RWPE2 (cell line): ENCODE measurements at regions not wholly inside any gene's neighbourhood (a gene's known extent, or its start where the extent isn't known, plus 50 kb on each side); places are given as distances from the start of the nearest gene placed in this dataset.
A peak's percentile ranks its signal among the peaks of the same experiment; 100 is the strongest.

Experiments used
- ATAC-seq: fragments of 200-7000 bp; cut with Tn5 transposase; 3 replicates; pipeline ENCODE4 v1.9.1; 2021; ENCODE audit warnings: low read depth
- DNase-seq: peaks from one replicate; pipeline ENCODE4 v3.0.0-alpha.2; 2020; ENCODE audit warnings: low spot score
- H3K27ac ChIP-seq: fragments of 450-650 bp; 2 replicates; pipeline ENCODE4 v1.5.1; 2017; ENCODE audit warnings: mild to moderate bottlenecking; ENCODE audit not compliant: poor library complexity, severe bottlenecking
- H3K27me3 ChIP-seq: fragments of 250-450 bp; sonication (Bioruptor Pico); 2 replicates; pipeline ENCODE4 v1.5.1; 2021; ENCODE audit warnings: mild to moderate bottlenecking, moderate library complexity; ENCODE audit not compliant: insufficient read depth, poor library complexity, severe bottlenecking
- H3K36me3 ChIP-seq: fragments of 250-450 bp; sonication (Bioruptor Pico); 2 replicates; pipeline ENCODE4 v1.5.1; 2020; ENCODE audit warnings: low read depth, mild to moderate bottlenecking, moderate library complexity
- H3K4me1 ChIP-seq: fragments of 250-450 bp; sonication (Bioruptor Pico); 2 replicates; pipeline ENCODE4 v1.5.1; 2021; ENCODE audit warnings: mild to moderate bottlenecking, moderate library complexity; ENCODE audit not compliant: insufficient read depth, poor library complexity, severe bottlenecking
- H3K4me3 ChIP-seq: fragments of 250-450 bp; sonication (Bioruptor Pico); 2 replicates; pipeline ENCODE4 v1.5.1; 2021; ENCODE audit warnings: mild to moderate bottlenecking, moderate library complexity; ENCODE audit not compliant: severe bottlenecking
- H3K9me3 ChIP-seq: fragments of 250-450 bp; sonication (Bioruptor Pico); 2 replicates; pipeline ENCODE4 v1.5.1; 2021; ENCODE audit warnings: mild to moderate bottlenecking, moderate library complexity; ENCODE audit not compliant: severe bottlenecking
- TF ChIP-seq, protein P1 (sequence below): fragments of 450-650 bp; IDR thresholded peaks from one replicate; pipeline ENCODE4 v1.5.1; 2017; ENCODE audit warnings: mild to moderate bottlenecking, moderate library complexity; ENCODE audit not compliant: poor library complexity, severe bottlenecking

DNA sequence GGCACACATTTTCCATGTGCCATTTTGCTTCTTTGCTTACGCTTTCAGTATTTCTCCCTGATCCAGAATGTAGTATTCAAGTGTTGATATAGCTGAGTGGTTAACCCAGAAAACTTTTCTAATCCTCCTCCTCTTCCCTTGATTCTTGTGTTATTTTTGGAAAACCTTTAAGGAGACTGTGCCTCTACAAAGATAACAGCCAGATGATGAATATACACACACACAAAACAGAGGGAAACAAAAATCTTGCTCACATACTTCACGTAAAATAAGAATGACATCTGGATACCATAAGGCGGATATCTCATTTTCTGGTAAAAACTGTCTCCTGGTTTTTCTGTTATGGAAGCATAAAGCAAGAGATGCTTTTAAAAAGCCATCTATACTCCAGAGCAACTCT lies 295.8 kb upstream of the THBS1 start:
- TF ChIP-seq, protein P1, sequence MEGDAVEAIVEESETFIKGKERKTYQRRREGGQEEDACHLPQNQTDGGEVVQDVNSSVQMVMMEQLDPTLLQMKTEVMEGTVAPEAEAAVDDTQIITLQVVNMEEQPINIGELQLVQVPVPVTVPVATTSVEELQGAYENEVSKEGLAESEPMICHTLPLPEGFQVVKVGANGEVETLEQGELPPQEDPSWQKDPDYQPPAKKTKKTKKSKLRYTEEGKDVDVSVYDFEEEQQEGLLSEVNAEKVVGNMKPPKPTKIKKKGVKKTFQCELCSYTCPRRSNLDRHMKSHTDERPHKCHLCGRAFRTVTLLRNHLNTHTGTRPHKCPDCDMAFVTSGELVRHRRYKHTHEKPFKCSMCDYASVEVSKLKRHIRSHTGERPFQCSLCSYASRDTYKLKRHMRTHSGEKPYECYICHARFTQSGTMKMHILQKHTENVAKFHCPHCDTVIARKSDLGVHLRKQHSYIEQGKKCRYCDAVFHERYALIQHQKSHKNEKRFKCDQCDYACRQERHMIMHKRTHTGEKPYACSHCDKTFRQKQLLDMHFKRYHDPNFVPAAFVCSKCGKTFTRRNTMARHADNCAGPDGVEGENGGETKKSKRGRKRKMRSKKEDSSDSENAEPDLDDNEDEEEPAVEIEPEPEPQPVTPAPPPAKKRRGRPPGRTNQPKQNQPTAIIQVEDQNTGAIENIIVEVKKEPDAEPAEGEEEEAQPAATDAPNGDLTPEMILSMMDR, result no peak
- Histone ChIP-seq H3K4me1 (peaks cover 40% of the 10 kb centered on the region), H3K4me3 (no peak overlapping the region), H3K9me3 (peaks cover 3% of the 10 kb centered on the region), H3K27ac (no peak overlapping the region), H3K36me3 (no peaks in the 10 kb centered on the region), H3K27me3 (no peaks in the 10 kb centered on the region)
- ATAC-seq (no peak), DNase-seq (no peak)

DNA sequence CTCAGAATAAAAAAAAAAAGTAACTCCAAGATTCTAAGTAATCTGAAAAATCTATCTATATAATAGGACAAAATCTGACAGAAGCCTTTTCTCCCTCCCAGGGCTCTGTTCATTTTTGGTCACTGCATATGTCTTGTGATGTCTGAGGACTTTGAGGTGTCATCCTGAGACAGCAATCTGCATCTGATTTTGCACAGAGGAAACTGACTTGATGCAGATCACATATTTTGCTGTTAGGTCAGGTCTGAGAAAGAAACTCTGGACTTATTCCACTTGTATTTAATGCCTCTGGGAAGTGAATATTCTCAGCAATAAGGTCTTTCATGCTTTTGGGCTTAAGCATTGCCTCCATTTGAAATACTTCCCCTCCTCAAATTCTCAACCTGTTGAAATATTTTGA lies 295.2 kb upstream of the THBS1 start:
- H3K27me3 ChIP-seq, result no peaks in the 10 kb centered on the region
- H3K9me3 ChIP-seq, result peaks cover 3% of the 10 kb centered on the region
- H3K36me3 ChIP-seq, result no peaks in the 10 kb centered on the region
- ATAC-seq (no peak), DNase-seq (no peak)
- H3K27ac ChIP-seq, result peak overlapping the region; percentile 91
- TF ChIP-seq, protein P1, result no peak
- no peak overlapping the region for H3K4me3 ChIP-seq
- H3K4me1 ChIP-seq, result peaks cover 40% of the 10 kb centered on the region

DNA sequence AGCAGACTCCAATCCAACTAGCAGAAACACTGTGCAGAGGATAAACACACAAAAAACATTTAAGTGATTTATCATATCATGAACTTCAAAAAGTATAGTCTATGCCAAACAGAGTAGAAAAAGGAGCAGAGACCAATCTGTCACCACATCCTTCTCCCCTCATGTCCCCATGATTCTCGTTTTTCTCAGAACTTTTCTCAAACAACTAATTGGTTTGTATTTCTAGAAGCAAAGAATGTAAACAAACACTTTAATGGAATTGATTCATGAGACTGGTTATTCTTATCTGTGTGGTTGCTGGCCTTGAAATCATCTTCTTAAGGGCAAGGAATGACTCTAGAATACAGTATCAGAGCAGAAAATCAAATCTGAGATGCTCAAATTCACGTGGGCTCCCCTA lies 294.2 kb upstream of the THBS1 start:
- no peak for ATAC-seq
- Histone ChIP-seq H3K27ac (peak overlapping the region; percentile 91), H3K4me3 (no peak overlapping the region), H3K4me1 (peaks cover 40% of the 10 kb centered on the region), H3K27me3 (no peaks in the 10 kb centered on the region), H3K36me3 (no peaks in the 10 kb centered on the region), H3K9me3 (peaks cover 3% of the 10 kb centered on the region)
- DNase-seq, result no peak
- TF ChIP-seq, protein P1, result no peak

DNA sequence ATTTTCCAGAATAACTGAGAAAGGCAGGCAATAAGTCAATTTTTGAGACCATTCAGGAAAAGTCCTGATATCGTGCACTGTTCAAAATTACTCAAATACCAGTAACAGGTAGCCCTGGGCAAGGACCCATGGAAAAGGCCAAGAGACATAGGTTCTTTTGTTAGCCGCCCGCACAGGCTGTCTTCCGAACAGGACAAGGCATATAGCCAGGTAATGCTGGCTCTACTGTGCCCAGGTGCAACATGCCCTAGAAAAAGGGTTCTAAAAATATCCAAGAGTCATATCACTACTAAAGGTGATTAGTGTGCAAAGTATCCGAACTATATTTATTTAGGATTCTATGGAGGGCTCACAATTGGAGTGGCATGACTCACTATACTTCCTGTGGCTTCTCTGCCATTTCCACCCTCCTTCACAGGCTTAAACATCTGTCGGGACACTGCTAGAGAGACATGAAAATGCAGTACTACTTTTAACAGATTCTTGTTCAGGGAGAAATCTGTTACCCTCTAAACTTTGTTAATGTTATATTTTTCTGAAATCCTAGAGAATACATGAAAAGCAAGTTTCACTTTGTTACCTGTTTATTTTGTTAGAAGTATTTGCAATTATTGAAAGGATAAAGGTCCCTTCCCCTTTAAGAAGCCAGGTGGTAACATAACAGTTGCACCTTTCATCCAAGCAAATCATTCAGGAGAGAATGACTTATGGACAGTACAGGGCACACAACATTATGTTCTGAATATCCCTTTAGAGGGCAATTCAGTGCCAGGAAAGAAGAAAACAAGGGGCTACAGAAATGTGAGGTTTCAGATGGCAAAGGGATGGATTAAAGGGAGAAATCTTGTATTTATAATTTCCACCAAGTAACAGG lies 293.3 kb upstream of the THBS1 start:
- peak; percentile 68 for DNase-seq
- Histone ChIP-seq H3K4me1 (peaks cover 40% of the 10 kb centered on the region), H3K27ac (peak overlapping the region; percentile 91), H3K27me3 (no peaks in the 10 kb centered on the region), H3K36me3 (no peaks in the 10 kb centered on the region), H3K9me3 (peaks cover 7% of the 10 kb centered on the region), H3K4me3 (no peak overlapping the region)
- TF ChIP-seq, protein P1, result no peak
- peak; percentile 97 for ATAC-seq
